Tibial nerve (tissue), 4 donors: ENCODE measurements at regions not wholly inside any gene's neighbourhood (a gene's known extent, or its start where the extent isn't known, plus 50 kb on each side); places are given as distances from the start of the nearest gene placed in this dataset.

Experiments used
- CTCF ChIP-seq, 5 experiments: fragments of 200-600 bp in 3 of 5; fragments of 450-650 bp in 2 of 5; sonication (generic) in 3 of 5; IDR thresholded peaks; one replicate each; pipeline ENCODE4 v1.5.1; 2016 to 2019; ENCODE audit warnings: antibody characterized with exemption in 5 of 5, mild to moderate bottlenecking in 3 of 5, moderate library complexity in 2 of 5
- EP300 ChIP-seq, 2 donors: sonication (generic); formaldehyde crosslinking; IDR thresholded peaks; one replicate each; pipeline ENCODE4 v1.6.1; 2017; ENCODE audit warnings: antibody characterized with exemption in 2 of 2, mild to moderate bottlenecking in 1 of 2
- POLR2A ChIP-seq, 2 donors: fragments of 450-650 bp; IDR thresholded peaks; one replicate each; pipeline ENCODE4 v1.6.1; 2017; ENCODE audit warnings: antibody characterized with exemption in 2 of 2, mild to moderate bottlenecking in 2 of 2, moderate library complexity in 2 of 2

GRCh38 chr2:103353774-103354173, 591.9 kb downstream of the TMEM182 start:
- TF ChIP-seq EP300 (IDR thresholded peaks at IDR 0.05) (no peak), CTCF (IDR thresholded peaks at IDR 0.05) (no peak), POLR2A (IDR thresholded peaks at IDR 0.05) (no peak)
